Ishikawa (cell line): ENCODE measurements at regions not wholly inside any gene's neighbourhood (a gene's known extent, or its start where the extent isn't known, plus 50 kb on each side); places are given as distances from the start of the nearest gene placed in this dataset.

Source experiments
- CEBPB ChIP-seq: IDR thresholded peaks from 2 replicates; pipeline ENCODE4 v1.6.1; 2012
- CREB1 ChIP-seq: IDR thresholded peaks from 2 replicates; pipeline ENCODE4 v1.6.1; 2012; ENCODE audit warnings: low read depth
- EGR1 ChIP-seq: IDR thresholded peaks from 2 replicates; pipeline ENCODE4 v1.6.1; 2012
- EP300 ChIP-seq: IDR thresholded peaks from 2 replicates; pipeline ENCODE4 v1.6.1; 2012; ENCODE audit warnings: borderline replicate concordance
- FOXM1 ChIP-seq: IDR thresholded peaks from 2 replicates; pipeline ENCODE4 v1.6.1; 2012; ENCODE audit warnings: low read depth, borderline replicate concordance
- NFIC ChIP-seq: IDR thresholded peaks from 2 replicates; pipeline ENCODE4 v1.6.1; 2012
- RAD21 ChIP-seq: IDR thresholded peaks from 2 replicates; pipeline ENCODE4 v1.6.1; 2012; ENCODE audit warnings: low read depth
- TAF1 ChIP-seq: IDR thresholded peaks from 2 replicates; pipeline ENCODE4 v1.6.1; 2012; ENCODE audit warnings: low read depth, mild to moderate bottlenecking
- TCF12 ChIP-seq: IDR thresholded peaks from 2 replicates; pipeline ENCODE4 v1.6.1; 2012; ENCODE audit warnings: low read depth
- TEAD4 ChIP-seq: IDR thresholded peaks from 2 replicates; pipeline ENCODE4 v1.6.1; 2012
- YY1 ChIP-seq: IDR thresholded peaks from 2 replicates; pipeline ENCODE4 v1.6.1; 2012; ENCODE audit warnings: low read depth
- ZBTB7A ChIP-seq: IDR thresholded peaks from 2 replicates; pipeline ENCODE4 v1.6.1; 2012; ENCODE audit warnings: low read depth
- TF ChIP-seq, protein P1 (sequence below): IDR thresholded peaks from 2 replicates; pipeline ENCODE4 v1.6.1; 2012
- TF ChIP-seq, protein P2 (sequence below): IDR thresholded peaks from 2 replicates; pipeline ENCODE4 v1.6.1; 2012
- TF ChIP-seq, protein P3 (sequence below): IDR thresholded peaks from 2 replicates; pipeline ENCODE4 v1.6.1; 2012; ENCODE audit warnings: low read depth, mild to moderate bottlenecking

DNA sequence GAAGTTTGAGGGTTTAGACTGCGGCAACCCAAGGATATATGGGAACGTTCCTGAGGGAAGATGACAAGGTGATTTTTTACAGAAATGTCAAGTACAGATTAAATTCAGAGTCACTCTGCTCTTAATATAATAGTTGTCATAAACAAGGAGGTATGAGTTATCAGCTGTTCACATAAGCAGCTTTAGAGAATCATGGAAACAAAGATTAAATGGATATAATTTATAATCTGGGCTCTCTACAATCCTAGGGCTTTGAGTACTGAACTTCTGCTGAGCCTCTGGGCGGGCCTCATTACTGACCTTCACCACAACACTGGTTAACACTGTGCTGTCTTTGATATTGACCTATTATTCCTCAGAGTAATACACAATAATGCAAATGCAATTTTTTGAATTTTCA is 577.8 kb downstream of the RPS29 start:
- TF ChIP-seq CEBPB (no peak), FOXM1 (no peak), EGR1 (no peak), EP300 (no peak), TCF12 (no peak), CREB1 (no peak), YY1 (no peak), ZBTB7A (no peak), TEAD4 (no peak), RAD21 (no peak), NFIC (no peak), TAF1 (no peak)
- TF ChIP-seq, protein P1, sequence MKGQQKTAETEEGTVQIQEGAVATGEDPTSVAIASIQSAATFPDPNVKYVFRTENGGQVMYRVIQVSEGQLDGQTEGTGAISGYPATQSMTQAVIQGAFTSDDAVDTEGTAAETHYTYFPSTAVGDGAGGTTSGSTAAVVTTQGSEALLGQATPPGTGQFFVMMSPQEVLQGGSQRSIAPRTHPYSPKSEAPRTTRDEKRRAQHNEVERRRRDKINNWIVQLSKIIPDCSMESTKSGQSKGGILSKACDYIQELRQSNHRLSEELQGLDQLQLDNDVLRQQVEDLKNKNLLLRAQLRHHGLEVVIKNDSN: no peak
- TF ChIP-seq, protein P2, sequence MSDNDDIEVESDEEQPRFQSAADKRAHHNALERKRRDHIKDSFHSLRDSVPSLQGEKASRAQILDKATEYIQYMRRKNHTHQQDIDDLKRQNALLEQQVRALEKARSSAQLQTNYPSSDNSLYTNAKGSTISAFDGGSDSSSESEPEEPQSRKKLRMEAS: no peak
- TF ChIP-seq, protein P3, sequence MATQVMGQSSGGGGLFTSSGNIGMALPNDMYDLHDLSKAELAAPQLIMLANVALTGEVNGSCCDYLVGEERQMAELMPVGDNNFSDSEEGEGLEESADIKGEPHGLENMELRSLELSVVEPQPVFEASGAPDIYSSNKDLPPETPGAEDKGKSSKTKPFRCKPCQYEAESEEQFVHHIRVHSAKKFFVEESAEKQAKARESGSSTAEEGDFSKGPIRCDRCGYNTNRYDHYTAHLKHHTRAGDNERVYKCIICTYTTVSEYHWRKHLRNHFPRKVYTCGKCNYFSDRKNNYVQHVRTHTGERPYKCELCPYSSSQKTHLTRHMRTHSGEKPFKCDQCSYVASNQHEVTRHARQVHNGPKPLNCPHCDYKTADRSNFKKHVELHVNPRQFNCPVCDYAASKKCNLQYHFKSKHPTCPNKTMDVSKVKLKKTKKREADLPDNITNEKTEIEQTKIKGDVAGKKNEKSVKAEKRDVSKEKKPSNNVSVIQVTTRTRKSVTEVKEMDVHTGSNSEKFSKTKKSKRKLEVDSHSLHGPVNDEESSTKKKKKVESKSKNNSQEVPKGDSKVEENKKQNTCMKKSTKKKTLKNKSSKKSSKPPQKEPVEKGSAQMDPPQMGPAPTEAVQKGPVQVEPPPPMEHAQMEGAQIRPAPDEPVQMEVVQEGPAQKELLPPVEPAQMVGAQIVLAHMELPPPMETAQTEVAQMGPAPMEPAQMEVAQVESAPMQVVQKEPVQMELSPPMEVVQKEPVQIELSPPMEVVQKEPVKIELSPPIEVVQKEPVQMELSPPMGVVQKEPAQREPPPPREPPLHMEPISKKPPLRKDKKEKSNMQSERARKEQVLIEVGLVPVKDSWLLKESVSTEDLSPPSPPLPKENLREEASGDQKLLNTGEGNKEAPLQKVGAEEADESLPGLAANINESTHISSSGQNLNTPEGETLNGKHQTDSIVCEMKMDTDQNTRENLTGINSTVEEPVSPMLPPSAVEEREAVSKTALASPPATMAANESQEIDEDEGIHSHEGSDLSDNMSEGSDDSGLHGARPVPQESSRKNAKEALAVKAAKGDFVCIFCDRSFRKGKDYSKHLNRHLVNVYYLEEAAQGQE: no peak

DNA sequence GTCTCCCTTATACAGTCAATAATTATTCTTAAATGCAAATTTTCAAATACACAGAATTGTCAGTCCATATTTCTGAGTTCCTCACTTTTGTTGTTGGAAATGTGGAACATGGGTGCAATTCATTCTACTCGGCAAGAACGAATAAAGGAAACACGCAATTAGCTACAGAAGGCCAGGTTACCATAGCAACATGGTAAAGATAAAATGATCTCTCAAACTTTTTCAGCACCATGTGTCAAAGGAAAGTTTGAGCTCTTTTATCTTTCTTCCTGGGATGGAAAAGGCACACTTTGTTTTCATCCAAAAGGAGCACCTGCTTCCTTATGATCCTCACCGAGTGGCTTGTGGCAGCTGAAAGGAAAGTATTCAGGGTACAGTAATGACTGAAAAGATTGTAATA is 595.0 kb downstream of the RPS29 start:
- TF ChIP-seq RAD21: no peak
- TF ChIP-seq, protein P3: no peak

DNA sequence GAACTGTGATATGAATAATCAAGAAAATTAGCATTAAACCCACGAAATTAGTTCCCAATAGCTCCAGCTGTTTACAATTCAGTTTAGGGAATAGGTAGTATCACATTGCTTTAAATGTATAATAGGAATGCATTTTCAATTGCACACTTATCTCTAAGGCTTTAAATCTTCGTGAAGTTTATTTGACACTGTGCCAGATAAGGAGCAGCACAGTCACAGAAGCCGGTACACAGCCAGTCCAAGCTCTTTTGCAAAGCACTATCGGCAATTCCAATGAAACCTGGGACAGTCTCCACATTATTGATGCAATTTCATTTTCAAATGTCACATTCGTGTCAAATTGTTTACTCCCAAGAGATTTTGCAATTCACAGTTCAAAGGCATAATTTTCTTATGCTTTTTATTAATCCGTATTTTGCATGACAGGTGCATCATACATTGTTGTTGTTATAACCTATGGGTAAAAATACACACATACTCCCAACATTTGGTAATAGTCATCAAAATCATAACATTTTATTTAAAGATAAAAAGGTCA is 602.8 kb downstream of the RPS29 start:
- TF ChIP-seq, protein P3: no peak
- TF ChIP-seq YY1 (no peak), CREB1 (no peak)
- TF ChIP-seq, protein P1: no peak

DNA sequence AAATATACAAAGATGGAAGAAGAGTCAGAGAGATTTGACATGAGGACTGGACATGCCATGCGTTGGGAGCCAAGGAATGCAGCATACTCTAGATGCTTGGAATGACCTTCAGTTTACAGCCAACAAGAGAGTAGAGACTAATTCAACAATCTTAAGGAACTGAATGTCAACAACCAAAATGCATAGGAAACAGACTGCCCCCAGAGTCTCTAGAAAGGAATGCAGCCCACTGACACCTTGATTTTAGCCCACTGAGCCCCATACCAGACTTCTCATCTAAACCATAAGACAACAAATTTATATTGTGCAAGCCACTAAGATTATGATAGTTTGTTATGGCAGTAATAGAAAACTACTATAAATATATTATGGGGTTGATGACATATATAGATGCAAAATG is 611.2 kb downstream of the RPS29 start:
- TF ChIP-seq, protein P1: no peak
- TF ChIP-seq RAD21 (no peak), ZBTB7A (no peak), EGR1 (no peak), EP300 (no peak), CREB1 (no peak), YY1 (no peak), TEAD4 (no peak), TCF12 (no peak), TAF1 (no peak), FOXM1 (no peak)
- TF ChIP-seq, protein P2: no peak
- TF ChIP-seq, protein P3: no peak
